H1 (cell line): ENCODE measurements at regions not wholly inside any gene's neighbourhood (a gene's known extent, or its start where the extent isn't known, plus 50 kb on each side); places are given as distances from the start of the nearest gene placed in this dataset.

Source experiments
- ATF3 ChIP-seq: IDR thresholded peaks from 2 replicates; pipeline ENCODE4 v1.6.1; 2011; ENCODE audit warnings: low read depth, mild to moderate bottlenecking, low read length; ENCODE audit not compliant: insufficient read depth
- CHD1 ChIP-seq: IDR thresholded peaks from 2 replicates; pipeline ENCODE4 v1.6.1; 2012; ENCODE audit warnings: low read depth, low read length, improper control_type of control experiment
- CHD7 ChIP-seq: fragments of 300-600 bp; sonication (generic); IDR thresholded peaks from 2 replicates; pipeline ENCODE4 v1.7.1; 2012; ENCODE audit warnings: low read length, moderate library complexity, mild to moderate bottlenecking, inconsistent platforms; ENCODE audit not compliant: insufficient replicate concordance
- CTBP2 ChIP-seq: IDR thresholded peaks from 2 replicates; pipeline ENCODE4 v1.7.0; 2011; ENCODE audit warnings: borderline replicate concordance, mild to moderate bottlenecking, moderate library complexity, mixed read lengths, low read length; ENCODE audit not compliant: insufficient read depth, insufficient read length
- POLR2A ChIP-seq, 2 experiments: IDR thresholded peaks; 1 replicate in 1 of 2; 2 replicates in 1 of 2; pipeline ENCODE4 v1.6.1; 2011; ENCODE audit warnings: low read depth in 2 of 2, low read length in 2 of 2, mild to moderate bottlenecking in 2 of 2; ENCODE audit errors: control extremely low read depth in 1 of 2
- RBBP5 ChIP-seq: IDR thresholded peaks from 2 replicates; pipeline ENCODE4 v1.7.1; 2012; ENCODE audit warnings: low read depth, mild to moderate bottlenecking, inconsistent platforms, low read length, moderate library complexity, borderline replicate concordance

GRCh38 chr5:68652534-68652965 lies 437.0 kb downstream of the PIK3R1 start (continued):
- TF ChIP-seq CHD7 (no peak), CHD1 (no peak), CTBP2 (no peak), RBBP5 (no peak), ATF3 (no peak), POLR2A (IDR thresholded peaks at IDR 0.05; ENCODE audit: control extremely low read depth in 1 of 2, low read depth in 2 of 2, low read length in 2 of 2) (no peak)
